ENCODE measurements at regions not wholly inside any gene's neighbourhood (a gene's known extent, or its start where the extent isn't known, plus 50 kb on each side); places are given as distances from the start of the nearest gene placed in this dataset.

DNA sequence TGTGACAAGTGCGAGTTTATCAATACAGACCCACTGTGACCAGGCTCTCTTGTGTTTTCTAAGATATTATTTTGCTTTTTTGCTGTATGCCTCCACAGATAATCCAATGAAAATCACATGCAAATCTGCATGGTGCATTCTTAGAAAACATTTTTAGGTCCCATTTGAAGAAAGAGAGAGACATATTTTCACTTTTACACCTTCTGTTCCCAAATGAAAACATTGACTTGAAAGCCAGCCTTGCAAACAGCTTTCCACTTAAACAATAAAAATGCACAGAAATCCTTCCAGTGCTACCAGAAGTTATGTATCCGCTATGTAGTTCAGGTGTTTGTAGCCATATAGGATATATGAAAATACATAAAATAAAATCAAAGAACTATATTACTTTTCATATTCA, 618.0 kb downstream of the CDH26 start:
- no peaks in the 10 kb centered on the region for H3K4me1 ChIP-seq (ENCODE audit: insufficient read depth, low read length)
- no peak overlapping the region for H3K4me2 ChIP-seq (ENCODE audit: low read length)
- TF ChIP-seq, protein P1, sequence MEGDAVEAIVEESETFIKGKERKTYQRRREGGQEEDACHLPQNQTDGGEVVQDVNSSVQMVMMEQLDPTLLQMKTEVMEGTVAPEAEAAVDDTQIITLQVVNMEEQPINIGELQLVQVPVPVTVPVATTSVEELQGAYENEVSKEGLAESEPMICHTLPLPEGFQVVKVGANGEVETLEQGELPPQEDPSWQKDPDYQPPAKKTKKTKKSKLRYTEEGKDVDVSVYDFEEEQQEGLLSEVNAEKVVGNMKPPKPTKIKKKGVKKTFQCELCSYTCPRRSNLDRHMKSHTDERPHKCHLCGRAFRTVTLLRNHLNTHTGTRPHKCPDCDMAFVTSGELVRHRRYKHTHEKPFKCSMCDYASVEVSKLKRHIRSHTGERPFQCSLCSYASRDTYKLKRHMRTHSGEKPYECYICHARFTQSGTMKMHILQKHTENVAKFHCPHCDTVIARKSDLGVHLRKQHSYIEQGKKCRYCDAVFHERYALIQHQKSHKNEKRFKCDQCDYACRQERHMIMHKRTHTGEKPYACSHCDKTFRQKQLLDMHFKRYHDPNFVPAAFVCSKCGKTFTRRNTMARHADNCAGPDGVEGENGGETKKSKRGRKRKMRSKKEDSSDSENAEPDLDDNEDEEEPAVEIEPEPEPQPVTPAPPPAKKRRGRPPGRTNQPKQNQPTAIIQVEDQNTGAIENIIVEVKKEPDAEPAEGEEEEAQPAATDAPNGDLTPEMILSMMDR (conservative IDR thresholded peaks at IDR 0.05; ENCODE audit: low read depth, low read length) = no peak
- no peak for TF ChIP-seq EZH2 (IDR thresholded peaks at IDR 0.05; ENCODE audit: low read length, unreplicated experiment)
- no peak for TF ChIP-seq EZH2phosphoT487 (IDR thresholded peaks at IDR 0.05; ENCODE audit: borderline replicate concordance, low read length)
- H3F3A ChIP-seq (ENCODE audit: low read length, unreplicated experiment) = no peaks in the 10 kb centered on the region
- intact Hi-C loops (cut with micrococcal nuclease) = no loop called here
- H3K79me2 ChIP-seq (ENCODE audit: low read length) = no peaks in the 10 kb centered on the region
- ATAC-seq (no peak), DNase-seq (no peak)
- no peak overlapping the region for H3K9ac ChIP-seq (ENCODE audit: low read length)
- H2AFZ ChIP-seq (ENCODE audit: low read length) = no peak overlapping the region
- H4K20me1 ChIP-seq (ENCODE audit: low read length) = no peaks in the 10 kb centered on the region
- BruUV-seq (replicated peaks) = no TSS peak
- ChIA-PET CTCF (no interaction called here), POLR2A (ENCODE audit: unreplicated experiment) (no interaction called here)
- no peak overlapping the region for H3K4me3 ChIP-seq (ENCODE audit: low read length)
- H3K9me3 ChIP-seq (ENCODE audit: low read length) = peaks cover 11% of the 10 kb centered on the region; the same call in 1 of the 2 replicates
- no peaks in the 10 kb centered on the region for H3K36me3 ChIP-seq (ENCODE audit: low read depth, low read length)
- H3K27ac ChIP-seq (ENCODE audit: low read length) = no peak overlapping the region
- H3K9me2 ChIP-seq (replicated peaks; ENCODE audit: low read length) = no peaks in the 10 kb centered on the region
- H3K27me3 ChIP-seq (ENCODE audit: low read length) = no peaks in the 10 kb centered on the region

DNA sequence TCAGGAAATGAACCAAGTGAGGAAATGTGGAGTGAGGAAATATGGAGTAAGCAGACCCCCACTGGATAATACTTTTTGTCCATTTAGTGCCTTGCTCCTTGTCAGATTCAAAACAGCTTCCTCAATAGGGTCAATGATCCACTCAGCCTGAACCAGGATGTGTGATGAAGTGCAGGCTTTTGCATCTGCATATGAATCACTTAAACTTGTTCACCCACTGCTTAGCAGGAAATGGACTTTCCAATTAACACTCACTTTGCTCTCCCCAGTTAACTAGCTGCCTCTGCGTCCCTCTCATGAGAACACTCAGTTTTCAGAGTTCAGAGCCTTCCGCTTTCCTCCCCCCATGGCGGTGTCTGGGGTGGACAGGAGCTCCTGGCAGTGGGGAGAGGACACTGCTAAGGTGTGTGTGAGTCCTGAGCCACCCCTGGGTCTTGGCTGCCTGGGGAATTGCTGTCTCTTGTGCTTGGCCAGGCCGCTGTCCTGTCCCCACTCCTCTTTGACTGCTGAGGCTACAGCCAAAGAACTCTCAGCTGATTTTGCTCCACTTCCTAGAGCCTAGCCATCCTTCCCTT, 621.8 kb downstream of the CDH26 start:
- intact Hi-C loops (cut with micrococcal nuclease) = no loop called here
- DNase-seq (no peak), ATAC-seq (no peak)
- Histone ChIP-seq H3K4me3 (ENCODE audit: low read length) (no peak overlapping the region), H3K36me3 (ENCODE audit: low read depth, low read length) (no peaks in the 10 kb centered on the region), H3K27me3 (ENCODE audit: low read length) (no peaks in the 10 kb centered on the region), H3K4me2 (ENCODE audit: low read length) (no peak overlapping the region), H3K9me2 (replicated peaks; ENCODE audit: low read length) (no peaks in the 10 kb centered on the region), H3K9ac (ENCODE audit: low read length) (no peak overlapping the region), H3K4me1 (ENCODE audit: insufficient read depth, low read length) (no peaks in the 10 kb centered on the region), H3K79me2 (ENCODE audit: low read length) (no peaks in the 10 kb centered on the region), H3K27ac (ENCODE audit: low read length) (no peak overlapping the region), H2AFZ (ENCODE audit: low read length) (no peak overlapping the region), H3F3A (ENCODE audit: low read length, unreplicated experiment) (no peaks in the 10 kb centered on the region), H3K9me3 (ENCODE audit: low read length) (peaks cover 12% of the 10 kb centered on the region), H4K20me1 (ENCODE audit: low read length) (no peaks in the 10 kb centered on the region)
- POLR2A ChIA-PET (ENCODE audit: unreplicated experiment) = no interaction called here
- TF ChIP-seq EZH2 (IDR thresholded peaks at IDR 0.05; ENCODE audit: low read length, unreplicated experiment) = no peak
- no peak for TF ChIP-seq EZH2phosphoT487 (IDR thresholded peaks at IDR 0.05; ENCODE audit: borderline replicate concordance, low read length)
- TF ChIP-seq, protein P1 (conservative IDR thresholded peaks at IDR 0.05; ENCODE audit: low read depth, low read length) = no peak
- BruUV-seq (replicated peaks) = no TSS peak
- CTCF ChIA-PET = no interaction called here

DNA sequence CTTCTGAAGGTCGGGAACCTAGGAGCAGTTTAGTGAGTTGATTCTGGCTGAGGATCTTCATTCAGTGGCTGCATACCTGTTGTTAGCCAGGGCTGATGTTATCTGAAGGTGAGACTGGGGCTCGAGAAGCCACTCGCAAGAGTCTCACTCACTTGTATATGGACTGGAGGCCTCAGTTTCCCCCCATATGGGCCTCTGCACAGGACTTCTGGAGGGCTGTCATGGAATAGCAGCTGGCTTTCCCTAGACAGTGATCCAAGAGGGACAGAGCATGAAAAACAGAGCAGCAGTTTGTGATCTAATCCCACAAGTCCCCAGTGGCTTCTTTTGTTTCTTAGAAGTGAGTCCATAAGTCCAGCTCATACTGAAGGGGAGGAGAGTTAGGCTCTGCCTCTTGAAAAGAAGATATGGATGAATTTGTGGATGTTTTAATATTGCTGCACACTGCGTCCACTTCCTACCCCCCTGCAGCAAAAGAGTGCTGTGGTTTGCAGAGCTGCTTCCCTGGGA, 623.4 kb downstream of the CDH26 start:
- Histone ChIP-seq H4K20me1 (ENCODE audit: low read length) (no peaks in the 10 kb centered on the region), H3K9ac (ENCODE audit: low read length) (no peak overlapping the region), H3K4me3 (ENCODE audit: low read length) (no peak overlapping the region), H3K36me3 (ENCODE audit: low read depth, low read length) (no peaks in the 10 kb centered on the region), H3K4me1 (ENCODE audit: insufficient read depth, low read length) (no peaks in the 10 kb centered on the region), H3K9me2 (replicated peaks; ENCODE audit: low read length) (no peaks in the 10 kb centered on the region), H3F3A (ENCODE audit: low read length, unreplicated experiment) (no peaks in the 10 kb centered on the region), H3K79me2 (ENCODE audit: low read length) (no peaks in the 10 kb centered on the region), H3K27ac (ENCODE audit: low read length) (no peak overlapping the region), H3K27me3 (ENCODE audit: low read length) (no peaks in the 10 kb centered on the region), H3K4me2 (ENCODE audit: low read length) (no peak overlapping the region), H3K9me3 (ENCODE audit: low read length) (peaks cover 5% of the 10 kb centered on the region), H2AFZ (ENCODE audit: low read length) (no peak overlapping the region)
- TF ChIP-seq, protein P1 (conservative IDR thresholded peaks at IDR 0.05; ENCODE audit: low read depth, low read length) = no peak
- TF ChIP-seq EZH2 (IDR thresholded peaks at IDR 0.05; ENCODE audit: low read length, unreplicated experiment) (no peak), EZH2phosphoT487 (IDR thresholded peaks at IDR 0.05; ENCODE audit: borderline replicate concordance, low read length) (no peak)
- POLR2A ChIA-PET (ENCODE audit: unreplicated experiment) = no interaction called here
- BruUV-seq (replicated peaks) = no TSS peak
- CTCF ChIA-PET = no interaction called here
- intact Hi-C loops (cut with micrococcal nuclease) = no loop called here
- no peak for ATAC-seq
- no peak for DNase-seq
